GM12878 (cell line): ENCODE measurements at regions not wholly inside any gene's neighbourhood (a gene's known extent, or its start where the extent isn't known, plus 50 kb on each side); places are given as distances from the start of the nearest gene placed in this dataset.

Source experiments
- ATAC-seq: fragments of 200-7000 bp; cut with Tn5 transposase; 3 replicates; pipeline ENCODE4 v1.9.1; 2020; ENCODE audit warnings: mild to moderate bottlenecking, moderate library complexity
- BruUV-seq: library from RNA; stranded (reverse); fragments of 400-500 nt; replicated peaks from 2 replicates; lab custom pipeline; 2021; lab: Mats Ljungman, UMichigan
- CTCF ChIA-PET: fragments of 300-600 bp; sonication (Branson Sonifier 250); formaldehyde crosslinking; extraction: SDS; loops from one replicate; lab custom pipeline; 2021; ENCODE audit warnings: inconsistent platforms; lab: Yijun Ruan, JAX
- POLR2A ChIA-PET: fragments of 350-600 bp; formaldehyde crosslinking; extraction: SDS; loops from one replicate; lab custom pipeline; 2021; ENCODE audit warnings: inconsistent platforms; lab: Charles Lee
- RAD21 ChIA-PET: fragments of 300-600 bp; sonication (Branson Sonifier 250); formaldehyde crosslinking; loops from one replicate; lab custom pipeline; 2023; ENCODE audit warnings: antibody characterized with exemption; ENCODE audit not compliant: unreplicated experiment; lab: Charles Lee
- SMC1A ChIA-PET: fragments of 300-600 bp; sonication (Branson Sonifier 250); formaldehyde crosslinking; loops from one replicate; lab custom pipeline; 2023; ENCODE audit not compliant: unreplicated experiment, uncharacterized antibody; lab: Charles Lee
- DNase-seq: peaks from one replicate; pipeline ENCODE4 v3.0.0-alpha.2; 2011; ENCODE audit warnings: low read depth, low spot score
- FAIRE-seq: peaks from 3 replicates; lab custom pipeline; 2011; peaks lifted over from hg19 to GRCh38; lab: Jason Lieb, UNC
- H2AFZ ChIP-seq: 2 replicates; pipeline ENCODE4 v1.6.0; 2011; ENCODE audit warnings: low read depth, low read length, control low read depth; ENCODE audit not compliant: control insufficient read depth
- H3K27ac ChIP-seq: 2 replicates; pipeline ENCODE4 v1.5.1; 2011; ENCODE audit warnings: control low read depth; ENCODE audit not compliant: control insufficient read depth, insufficient read depth
- H3K27me3 ChIP-seq, 2 experiments: replicated peaks in 1 of 2; 2 replicates each; pipeline versions ENCODE4 v1.6.0 to v1.6.1; 2011; ENCODE audit warnings: low read length in 1 of 2; ENCODE audit not compliant: control insufficient read depth in 2 of 2, insufficient read depth in 2 of 2
- H3K36me3 ChIP-seq, 2 experiments: 2 replicates each; pipeline ENCODE4 v1.5.1; 2011; ENCODE audit warnings: low read length in 1 of 2; ENCODE audit not compliant: control insufficient read depth in 2 of 2, insufficient read depth in 2 of 2
- H3K4me1 ChIP-seq: 2 replicates; pipeline ENCODE4 v1.6.1; 2011; ENCODE audit warnings: mild to moderate bottlenecking, low read length, moderate library complexity, mixed read lengths; ENCODE audit not compliant: control insufficient read depth, insufficient read depth
- H3K4me2 ChIP-seq: 2 replicates; pipeline ENCODE4 v1.6.0; 2011; ENCODE audit warnings: control low read depth; ENCODE audit not compliant: control insufficient read depth, insufficient read depth
- H3K4me3 ChIP-seq: fragments of 200-600 bp; sonication (generic); 2 replicates; pipeline ENCODE4 v1.5.1; 2016
- H3K79me2 ChIP-seq: 2 replicates; pipeline ENCODE4 v1.6.0; 2011; ENCODE audit warnings: low read length; ENCODE audit not compliant: control insufficient read depth, insufficient read depth
- H3K9ac ChIP-seq: 2 replicates; pipeline ENCODE4 v1.8.0; 2011; ENCODE audit warnings: low read length, control low read depth, mixed read lengths; ENCODE audit not compliant: control insufficient read depth, insufficient read depth
- H3K9me3 ChIP-seq: replicated peaks from 3 replicates; pipeline ENCODE4 v1.5.1; 2011; ENCODE audit warnings: mild to moderate bottlenecking, low read length; ENCODE audit not compliant: control insufficient read depth, insufficient read depth
- H4K20me1 ChIP-seq: 2 replicates; pipeline ENCODE4 v1.6.0; 2011; ENCODE audit not compliant: control insufficient read depth, insufficient read depth
- BMI1 ChIP-seq: fragments of 450-650 bp; IDR thresholded peaks from 2 replicates; pipeline ENCODE4 v1.6.1; 2016; ENCODE audit warnings: mild to moderate bottlenecking, moderate library complexity, borderline replicate concordance
- BRCA1 ChIP-seq: IDR thresholded peaks from 2 replicates; pipeline ENCODE4 v1.6.1; 2011; ENCODE audit warnings: low read depth, low read length, improper control_type of control experiment
- CBFB ChIP-seq: IDR thresholded peaks from 2 replicates; pipeline ENCODE4 v1.6.1; 2016; ENCODE audit warnings: antibody characterized with exemption, low read depth
- CTCF ChIP-seq, 3 experiments: IDR thresholded peaks in 2 of 3; conservative IDR thresholded peaks in 1 of 3; 2 replicates each; pipeline ENCODE4 v1.5.1; 2011; ENCODE audit warnings: low read depth in 3 of 3, low read length in 3 of 3, mild to moderate bottlenecking in 3 of 3, control low read depth in 2 of 3, moderate library complexity in 2 of 3, inconsistent platforms in 1 of 3, mixed read lengths in 1 of 3; ENCODE audit not compliant: control insufficient read depth in 2 of 3, insufficient read depth in 1 of 3; ENCODE audit errors: extremely low read depth in 1 of 3
- E2F8 ChIP-seq: fragments of 450-650 bp; IDR thresholded peaks from 2 replicates; pipeline ENCODE4 v1.6.1; 2018; ENCODE audit warnings: mild to moderate bottlenecking, low read depth, moderate library complexity; ENCODE audit not compliant: partially characterized antibody
- EP300 ChIP-seq, 2 experiments: fragments of 150-350 bp in 1 of 2; IDR thresholded peaks; 2 replicates each; pipeline ENCODE4 v1.6.1; 2011 to 2012; ENCODE audit warnings: low read depth in 2 of 2, low read length in 2 of 2, borderline replicate concordance in 1 of 2, improper control_type of control experiment in 1 of 2, inconsistent platforms in 1 of 2; ENCODE audit not compliant: control insufficient read depth in 1 of 2
- IRF4 ChIP-seq: IDR thresholded peaks from 2 replicates; pipeline ENCODE4 v1.6.1; 2011; ENCODE audit warnings: low read depth, low read length
- JUNB ChIP-seq: IDR thresholded peaks from 2 replicates; pipeline ENCODE4 v1.6.1; 2016; ENCODE audit warnings: antibody characterized with exemption, mild to moderate bottlenecking
- KAT2A ChIP-seq: conservative IDR thresholded peaks from 2 replicates; pipeline ENCODE4 v1.6.1; 2011; ENCODE audit warnings: low read depth, low read length; ENCODE audit not compliant: control insufficient read depth
- KLF5 ChIP-seq: fragments of 450-650 bp; IDR thresholded peaks from 2 replicates; pipeline ENCODE4 v1.6.1; 2014; ENCODE audit warnings: mild to moderate bottlenecking; ENCODE audit not compliant: partially characterized antibody
- MEF2B ChIP-seq: fragments of 450-650 bp; IDR thresholded peaks from 2 replicates; pipeline ENCODE4 v1.6.1; 2018; ENCODE audit warnings: mild to moderate bottlenecking, moderate library complexity; ENCODE audit not compliant: partially characterized antibody, poor library complexity, severe bottlenecking
- MYB ChIP-seq: fragments of 150-350 bp; IDR thresholded peaks from 2 replicates; pipeline ENCODE4 v1.6.1; 2014; ENCODE audit warnings: mild to moderate bottlenecking, low read depth, low read length, borderline replicate concordance
- NFXL1 ChIP-seq: fragments of 450-650 bp; IDR thresholded peaks from 2 replicates; pipeline ENCODE4 v1.6.1; 2017; ENCODE audit warnings: antibody characterized with exemption, mild to moderate bottlenecking, borderline replicate concordance
- RFX5 ChIP-seq: IDR thresholded peaks from 2 replicates; pipeline ENCODE4 v1.6.1; 2011; ENCODE audit warnings: low read depth, low read length, improper control_type of control experiment
- STAT3 ChIP-seq: IDR thresholded peaks from 2 replicates; pipeline ENCODE4 v1.6.1; 2011; ENCODE audit warnings: low read depth, low read length, improper control_type of control experiment
- ZNF622 ChIP-seq: fragments of 450-650 bp; IDR thresholded peaks from 2 replicates; pipeline ENCODE4 v1.6.1; 2017; ENCODE audit warnings: mild to moderate bottlenecking, inconsistent platforms
- WGBS: methylation state at CpG from one replicate; pipeline ENCODE4 v1.1.6; 2016; ENCODE audit warnings: low lambda C conversion rate; ENCODE audit not compliant: insufficient replicate concordance, insufficient coverage; ENCODE audit errors: missing lambda C conversion rate; 5-methylcytosine and 5-hydroxymethylcytosine counted together
- in situ Hi-C: fragments of 300-500 bp; cut with MboI; formaldehyde crosslinking; loops from 9 replicates; pipeline ENCODE4 v1.14.3; 2018; ENCODE audit warnings: mixed read lengths
- intact Hi-C: fragments of 100-400 bp; cut with micrococcal nuclease; formaldehyde crosslinking; loops from one replicate; pipeline ENCODE4 v1.14.2; 2022; ENCODE audit not compliant: unreplicated experiment
- TF ChIP-seq, protein P1 (sequence below): fragments of 450-650 bp; IDR thresholded peaks from 2 replicates; pipeline ENCODE4 v1.6.1; 2018; ENCODE audit warnings: borderline replicate concordance, mild to moderate bottlenecking; ENCODE audit not compliant: partially characterized antibody

- 58% methylated on average over 4 of the region's 4 CpGs for WGBS
- no peak overlapping the region for H3K27ac ChIP-seq
- POLR2A ChIA-PET, result interaction anchor here (1.4 kb wide), 1 partner anchor 16 kb away, joined by 5 read pairs; no protein-coding TSS in a partner anchor
- FAIRE-seq (no peak), DNase-seq (no peak), ATAC-seq (no peak)
- SMC1A ChIA-PET, result interaction anchor here (0.7 to 1.9 kb wide), 3 partner anchors 12 to 331 kb away, joined by 3 to 5 read pairs (median 3); no protein-coding TSS in a partner anchor
- no TSS peak for BruUV-seq
- no peaks in the 10 kb centered on the region for H3K27me3 ChIP-seq
- RAD21 ChIA-PET, result no interaction called here
- H3K9me3 ChIP-seq, result no peaks in the 10 kb centered on the region; the same call in 2 of the 3 replicates
- H3K4me3 ChIP-seq, result no peak overlapping the region
- CTCF ChIA-PET, result interaction anchor here (1.8 kb wide), 1 partner anchor 43 kb away, joined by 5 read pairs; no protein-coding TSS in a partner anchor
- H2AFZ ChIP-seq, result no peak overlapping the region
- H4K20me1 ChIP-seq, result no peaks in the 10 kb centered on the region
- no peaks in the 10 kb centered on the region; a peak in 1 of 4 replicates for H3K36me3 ChIP-seq
- in situ Hi-C loops (no loop called here), intact Hi-C loops (no loop called here)
- no peaks in the 10 kb centered on the region for H3K79me2 ChIP-seq
- no peak overlapping the region for H3K4me2 ChIP-seq
- H3K4me1 ChIP-seq, result no peaks in the 10 kb centered on the region; the same call in 1 of the 2 replicates
- no peak overlapping the region for H3K9ac ChIP-seq
- no peak for TF ChIP-seq EP300 (IDR thresholded peaks at IDR 0.05; ENCODE audit: borderline replicate concordance in 1 of 2, control insufficient read depth in 1 of 2, low read depth in 2 of 2, low read length in 2 of 2)
- TF ChIP-seq BMI1, result no peak
- TF ChIP-seq KLF5, result no peak
- no peak for TF ChIP-seq IRF4
- no peak for TF ChIP-seq JUNB
- TF ChIP-seq, protein P1, sequence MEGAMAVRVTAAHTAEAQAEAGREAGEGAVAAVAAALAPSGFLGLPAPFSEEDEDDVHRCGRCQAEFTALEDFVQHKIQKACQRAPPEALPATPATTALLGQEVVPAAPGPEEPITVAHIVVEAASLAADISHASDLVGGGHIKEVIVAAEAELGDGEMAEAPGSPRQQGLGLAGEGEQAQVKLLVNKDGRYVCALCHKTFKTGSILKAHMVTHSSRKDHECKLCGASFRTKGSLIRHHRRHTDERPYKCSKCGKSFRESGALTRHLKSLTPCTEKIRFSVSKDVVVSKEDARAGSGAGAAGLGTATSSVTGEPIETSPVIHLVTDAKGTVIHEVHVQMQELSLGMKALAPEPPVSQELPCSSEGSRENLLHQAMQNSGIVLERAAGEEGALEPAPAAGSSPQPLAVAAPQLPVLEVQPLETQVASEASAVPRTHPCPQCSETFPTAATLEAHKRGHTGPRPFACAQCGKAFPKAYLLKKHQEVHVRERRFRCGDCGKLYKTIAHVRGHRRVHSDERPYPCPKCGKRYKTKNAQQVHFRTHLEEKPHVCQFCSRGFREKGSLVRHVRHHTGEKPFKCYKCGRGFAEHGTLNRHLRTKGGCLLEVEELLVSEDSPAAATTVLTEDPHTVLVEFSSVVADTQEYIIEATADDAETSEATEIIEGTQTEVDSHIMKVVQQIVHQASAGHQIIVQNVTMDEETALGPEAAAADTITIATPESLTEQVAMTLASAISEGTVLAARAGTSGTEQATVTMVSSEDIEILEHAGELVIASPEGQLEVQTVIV, result no peak
- no peak for TF ChIP-seq RFX5
- TF ChIP-seq CTCF (IDR thresholded peaks at IDR 0.05 in 2 of 3, conservative IDR thresholded peaks at IDR 0.05 in 1 of 3; ENCODE audit: control insufficient read depth in 2 of 3, extremely low read depth in 1 of 3, insufficient read depth in 1 of 3, low read depth in 3 of 3, low read length in 3 of 3), result no peak
- TF ChIP-seq STAT3, result no peak
- TF ChIP-seq NFXL1, result no peak
- no peak for TF ChIP-seq CBFB
- no peak for TF ChIP-seq MEF2B
- no peak for TF ChIP-seq BRCA1
- TF ChIP-seq E2F8, result no peak
- TF ChIP-seq ZNF622, result no peak
- TF ChIP-seq KAT2A, result no peak
- TF ChIP-seq MYB, result no peak
Measured at GRCh38 chr2:8352296-8352695, 329.6 kb upstream of the ID2 start.
